SU-DHL-6 (cell line): ENCODE measurements at regions not wholly inside any gene's neighbourhood (a gene's known extent, or its start where the extent isn't known, plus 50 kb on each side); places are given as distances from the start of the nearest gene placed in this dataset.

Source experiments
- H2AFZ ChIP-seq: fragments of 200-600 bp; sonication (generic); 2 replicates; pipeline ENCODE4 v1.6.1; 2014; ENCODE audit warnings: low read depth, mild to moderate bottlenecking, moderate library complexity, mixed read lengths, antibody characterized with exemption, low read length; ENCODE audit not compliant: severe bottlenecking
- H3F3A ChIP-seq: fragments of 200-600 bp; shearing (Covaris generic); 2 replicates; pipeline ENCODE4 v1.6.0; 2016; ENCODE audit warnings: antibody characterized with exemption, mild to moderate bottlenecking; ENCODE audit not compliant: insufficient read depth
- H3K27ac ChIP-seq: fragments of 200-600 bp; sonication (generic); 2 replicates; pipeline ENCODE4 v1.5.1; 2016; ENCODE audit warnings: low read depth, mild to moderate bottlenecking, low read length, moderate library complexity, mixed read lengths
- H3K27me3 ChIP-seq: fragments of 200-600 bp; sonication (generic), shearing (Covaris generic); 2 replicates; pipeline ENCODE4 v1.6.0; 2014; ENCODE audit warnings: mild to moderate bottlenecking, low read length
- H3K36me3 ChIP-seq: fragments of 200-600 bp; sonication (generic); 2 replicates; pipeline ENCODE4 v1.6.1; 2014; ENCODE audit warnings: mild to moderate bottlenecking, low read length, mixed read lengths
- H3K4me2 ChIP-seq: fragments of 300-600, 200-600 bp; shearing (Covaris generic), sonication (generic); 2 replicates; pipeline ENCODE4 v1.6.0; 2014; ENCODE audit warnings: low read length, low read depth, mild to moderate bottlenecking; ENCODE audit not compliant: poor library complexity, severe bottlenecking
- H3K4me3 ChIP-seq: fragments of 200-600 bp; sonication (generic); 2 replicates; pipeline ENCODE4 v1.5.1; 2014; ENCODE audit warnings: antibody characterized with exemption, low read length, mild to moderate bottlenecking, mixed read lengths; ENCODE audit not compliant: insufficient read depth, poor library complexity, severe bottlenecking
- H3K79me2 ChIP-seq: fragments of 200-600 bp; sonication (generic); 2 replicates; pipeline ENCODE4 v1.6.1; 2014; ENCODE audit warnings: mild to moderate bottlenecking, low read length, moderate library complexity; ENCODE audit not compliant: insufficient read depth
- H3K9ac ChIP-seq: fragments of 200-600 bp; sonication (generic); 2 replicates; pipeline ENCODE4 v1.7.0; 2014; ENCODE audit warnings: mild to moderate bottlenecking, low read length
- H3K9me2 ChIP-seq: fragments of 200-600 bp; sonication (generic); replicated peaks from 2 replicates; pipeline ENCODE4 v1.6.1; 2014; ENCODE audit warnings: low read length; ENCODE audit not compliant: insufficient read depth
- H3K9me3 ChIP-seq: fragments of 200-600 bp; sonication (generic); 2 replicates; pipeline ENCODE4 v1.6.1; 2014; ENCODE audit warnings: low read length, mixed read lengths; ENCODE audit not compliant: insufficient read depth
- H4K20me1 ChIP-seq: fragments of 200-600 bp; sonication (generic); 2 replicates; pipeline ENCODE4 v1.6.1; 2014; ENCODE audit warnings: low read depth, mild to moderate bottlenecking, antibody characterized with exemption, low read length, moderate library complexity, mixed read lengths
- CTCF ChIP-seq: fragments of 200-600 bp; sonication (generic); IDR thresholded peaks from one replicate; pipeline ENCODE4 v1.5.1; 2017; ENCODE audit warnings: antibody characterized with exemption, mild to moderate bottlenecking, low read length, moderate library complexity; ENCODE audit not compliant: insufficient read depth, poor library complexity, severe bottlenecking
- EZH2phosphoT487 ChIP-seq: fragments of 200-600 bp; sonication (generic), shearing (Covaris generic); conservative IDR thresholded peaks from 2 replicates; pipeline ENCODE4 v1.6.1; 2018; ENCODE audit warnings: mild to moderate bottlenecking, antibody characterized with exemption, low read length, moderate library complexity, mixed read lengths

DNA sequence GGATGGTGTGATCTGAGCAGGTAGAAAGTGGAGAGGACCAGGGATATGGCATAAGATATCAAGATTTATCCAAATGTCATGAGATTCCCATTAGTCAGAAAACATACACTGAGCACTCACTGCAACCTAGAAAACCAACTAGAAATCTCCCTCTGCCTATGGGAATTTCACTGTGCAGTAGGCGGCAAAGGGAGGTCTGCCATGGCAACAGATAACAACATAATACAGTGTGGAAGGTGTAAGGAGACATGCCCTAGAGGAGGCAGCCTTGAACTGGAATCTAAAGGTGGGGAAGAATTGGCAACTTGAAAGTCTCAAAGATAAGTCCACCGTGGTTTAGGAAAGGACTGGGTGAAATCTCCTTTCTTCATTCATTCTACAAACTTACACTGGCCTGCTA is 238.4 kb downstream of the ATG4C start:
- Histone ChIP-seq H3K4me2 (no peak overlapping the region), H3K27ac (no peak overlapping the region), H3K27me3 (no peaks in the 10 kb centered on the region), H3K79me2 (no peaks in the 10 kb centered on the region), H3F3A (no peaks in the 10 kb centered on the region), H2AFZ (no peak overlapping the region), H3K9me2 (no peaks in the 10 kb centered on the region), H3K9me3 (no peaks in the 10 kb centered on the region), H3K36me3 (no peaks in the 10 kb centered on the region), H3K4me3 (no peak overlapping the region), H4K20me1 (no peaks in the 10 kb centered on the region), H3K9ac (no peak overlapping the region)
- TF ChIP-seq EZH2phosphoT487 (no peak), CTCF (no peak)

- Histone ChIP-seq H3K79me2 (no peaks in the 10 kb centered on the region), H3K9ac (no peak overlapping the region), H3K9me3 (no peaks in the 10 kb centered on the region), H3K36me3 (no peaks in the 10 kb centered on the region), H4K20me1 (no peaks in the 10 kb centered on the region), H3K27ac (no peak overlapping the region), H3K27me3 (no peaks in the 10 kb centered on the region), H3K4me3 (no peak overlapping the region), H3F3A (no peaks in the 10 kb centered on the region), H2AFZ (no peak overlapping the region), H3K9me2 (no peaks in the 10 kb centered on the region), H3K4me2 (no peak overlapping the region)
- TF ChIP-seq CTCF = no peak
- TF ChIP-seq EZH2phosphoT487 = no peak
Observed at GRCh38 chr1:63023171-63023570, 239.2 kb downstream of the ATG4C start.

DNA sequence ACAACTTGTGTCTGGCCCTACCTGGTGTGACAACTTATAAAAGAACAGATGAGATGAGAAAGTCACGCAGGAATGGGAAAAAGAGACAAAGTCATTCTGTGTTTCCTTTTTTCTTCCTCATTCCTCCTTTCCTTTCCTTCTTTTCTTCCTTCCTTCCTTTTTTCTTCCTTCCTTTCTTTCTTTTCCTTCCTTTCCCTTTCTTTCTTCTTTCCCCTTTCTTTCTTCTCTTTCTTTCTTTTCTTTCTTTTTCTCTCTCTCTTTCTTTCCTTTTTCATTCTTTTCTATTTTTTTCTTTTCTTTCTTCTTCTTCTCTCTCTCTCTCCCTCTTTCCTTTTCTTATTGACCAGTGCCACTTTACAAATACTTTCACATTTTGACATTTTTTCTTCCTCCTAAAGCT is 239.7 kb downstream of the ATG4C start:
- no peaks in the 10 kb centered on the region for H3K9me3 ChIP-seq

More for the DNA sequence above, 239.7 kb downstream of the ATG4C start:
- Histone ChIP-seq H3K4me3 (no peak overlapping the region), H3K9ac (no peak overlapping the region), H3K36me3 (no peaks in the 10 kb centered on the region), H3K27ac (no peak overlapping the region), H3K79me2 (no peaks in the 10 kb centered on the region), H2AFZ (no peak overlapping the region), H3F3A (no peaks in the 10 kb centered on the region), H3K4me2 (no peak overlapping the region), H3K9me2 (no peaks in the 10 kb centered on the region), H4K20me1 (no peaks in the 10 kb centered on the region), H3K27me3 (no peaks in the 10 kb centered on the region)
- TF ChIP-seq EZH2phosphoT487 (no peak), CTCF (no peak)
